ENCODE measurements at regions not wholly inside any gene's neighbourhood (a gene's known extent, or its start where the extent isn't known, plus 50 kb on each side); places are given as distances from the start of the nearest gene placed in this dataset.

DNA sequence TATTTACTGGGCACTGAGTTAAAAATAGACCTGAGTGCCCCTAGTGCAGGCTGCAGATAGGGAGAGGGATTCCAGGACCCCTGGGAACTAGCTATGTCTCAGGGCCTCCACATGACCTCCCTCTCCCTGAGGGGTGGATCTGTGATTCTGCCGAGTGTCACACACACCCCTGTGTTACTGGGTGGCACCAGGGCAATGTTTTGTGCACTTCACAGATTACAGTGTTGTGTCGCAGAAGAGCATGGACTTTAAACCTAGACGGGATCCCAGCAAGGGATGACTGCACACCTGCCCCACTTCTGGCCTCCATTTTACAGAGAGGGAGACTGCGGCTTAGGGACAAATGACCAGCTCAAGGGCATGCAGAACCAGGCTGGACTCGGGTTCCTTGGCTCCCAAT, 65.6 kb downstream of the ZFP36L2 start:
- Histone ChIP-seq H4K20me1 (replicated peaks; ENCODE audit: control insufficient read depth, extremely low read depth, insufficient read depth, low read length) (no peaks in the 10 kb centered on the region), H2AFZ (ENCODE audit: low read depth, low read length) (no peak overlapping the region), H3K9me1 (replicated peaks; ENCODE audit: control insufficient read depth, extremely low read depth, insufficient read depth, low read length) (no peaks in the 10 kb centered on the region), H3K4me2 (ENCODE audit: insufficient read depth, low read length) (no peak overlapping the region), H3K79me2 (ENCODE audit: control insufficient read depth, insufficient read depth, low read length) (no peaks in the 10 kb centered on the region), H3K27ac (ENCODE audit: insufficient read depth, low read depth, low read length) (no peak overlapping the region), H3K27me3 (ENCODE audit: control insufficient read depth in 2 of 2, insufficient read depth in 2 of 2, low read length in 2 of 2) (no peaks in the 10 kb centered on the region), H3K4me1 (ENCODE audit: control insufficient read depth, extremely low read depth, insufficient read depth, low read length) (peaks cover 13% of the 10 kb centered on the region), H3K9me3 (replicated peaks; ENCODE audit: control insufficient read depth, insufficient read depth, low read length) (no peaks in the 10 kb centered on the region), H3K9ac (replicated peaks; ENCODE audit: extremely low read depth, insufficient read depth, low read length) (no peak overlapping the region), H3K4me3 (replicated peaks in 1 of 3; ENCODE audit: insufficient read depth in 1 of 3, low read depth in 1 of 3, low read length in 3 of 3) (no peak overlapping the region), H3K36me3 (ENCODE audit: control insufficient read depth in 2 of 2, extremely low read depth in 1 of 2, insufficient read depth in 2 of 2, low read length in 2 of 2) (no peaks in the 10 kb centered on the region)
- intact Hi-C loops (cut with micrococcal nuclease) (no loop called here), dilution Hi-C loops (cut with MboI; ENCODE audit: extremely low pct_ligation_motif_present, low sequenced_read_pairs) (no loop called here)
- ChIA-PET CTCF (interaction anchor here (0.8 kb wide), 1 partner anchor 68 kb away, joined by 3 read pairs; no protein-coding TSS in a partner anchor), POLR2A (no interaction called here)
- BruUV-seq (replicated peaks): no TSS peak
- DNase-seq (ENCODE audit: low read depth, low spot score) (no peak), FAIRE-seq (no peak)
- TF ChIP-seq, protein P1, sequence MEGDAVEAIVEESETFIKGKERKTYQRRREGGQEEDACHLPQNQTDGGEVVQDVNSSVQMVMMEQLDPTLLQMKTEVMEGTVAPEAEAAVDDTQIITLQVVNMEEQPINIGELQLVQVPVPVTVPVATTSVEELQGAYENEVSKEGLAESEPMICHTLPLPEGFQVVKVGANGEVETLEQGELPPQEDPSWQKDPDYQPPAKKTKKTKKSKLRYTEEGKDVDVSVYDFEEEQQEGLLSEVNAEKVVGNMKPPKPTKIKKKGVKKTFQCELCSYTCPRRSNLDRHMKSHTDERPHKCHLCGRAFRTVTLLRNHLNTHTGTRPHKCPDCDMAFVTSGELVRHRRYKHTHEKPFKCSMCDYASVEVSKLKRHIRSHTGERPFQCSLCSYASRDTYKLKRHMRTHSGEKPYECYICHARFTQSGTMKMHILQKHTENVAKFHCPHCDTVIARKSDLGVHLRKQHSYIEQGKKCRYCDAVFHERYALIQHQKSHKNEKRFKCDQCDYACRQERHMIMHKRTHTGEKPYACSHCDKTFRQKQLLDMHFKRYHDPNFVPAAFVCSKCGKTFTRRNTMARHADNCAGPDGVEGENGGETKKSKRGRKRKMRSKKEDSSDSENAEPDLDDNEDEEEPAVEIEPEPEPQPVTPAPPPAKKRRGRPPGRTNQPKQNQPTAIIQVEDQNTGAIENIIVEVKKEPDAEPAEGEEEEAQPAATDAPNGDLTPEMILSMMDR (IDR thresholded peaks at IDR 0.05; ENCODE audit: extremely low read depth in 1 of 2, insufficient read depth in 1 of 2, low read depth in 1 of 2, low read length in 2 of 2): no peak
- TF ChIP-seq JUN (IDR thresholded peaks at IDR 0.05; ENCODE audit: borderline replicate concordance, insufficient read depth, insufficient read length, low read depth) (no peak), POLR2AphosphoS5 (IDR thresholded peaks at IDR 0.05; ENCODE audit: insufficient read depth, low read depth, low read length) (no peak), POLR2A (IDR thresholded peaks at IDR 0.05; ENCODE audit: low read depth, low read length) (no peak)
- TF ChIP-seq, protein P2, sequence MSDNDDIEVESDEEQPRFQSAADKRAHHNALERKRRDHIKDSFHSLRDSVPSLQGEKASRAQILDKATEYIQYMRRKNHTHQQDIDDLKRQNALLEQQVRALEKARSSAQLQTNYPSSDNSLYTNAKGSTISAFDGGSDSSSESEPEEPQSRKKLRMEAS (IDR thresholded peaks at IDR 0.05; ENCODE audit: insufficient read depth, insufficient read length): no peak

DNA sequence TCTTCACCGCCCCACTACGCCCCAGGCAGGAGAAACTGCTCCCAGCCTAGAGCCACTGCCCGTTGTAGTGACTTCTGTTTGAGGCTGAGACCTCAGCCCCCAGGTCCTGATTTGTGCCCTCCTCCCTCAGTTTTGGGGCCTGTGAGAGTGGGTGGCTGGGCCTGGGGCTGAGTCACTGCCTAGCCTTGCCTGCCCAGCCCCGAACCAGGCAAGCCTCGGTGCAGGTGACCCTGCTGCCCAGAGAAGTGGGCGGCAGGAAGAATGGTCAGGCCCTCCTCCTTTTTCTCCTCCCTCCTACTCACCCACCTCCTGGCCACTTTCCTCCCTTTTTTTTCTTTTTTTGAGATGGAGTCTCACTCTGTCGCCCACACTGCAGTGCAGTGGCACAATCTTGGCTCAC, 66.6 kb downstream of the ZFP36L2 start:
- no peak overlapping the region for H3K27ac ChIP-seq (ENCODE audit: insufficient read depth, low read depth, low read length)
- H3K9ac ChIP-seq (replicated peaks; ENCODE audit: extremely low read depth, insufficient read depth, low read length): no peak overlapping the region
- no peaks in the 10 kb centered on the region for H3K36me3 ChIP-seq (ENCODE audit: control insufficient read depth in 2 of 2, extremely low read depth in 1 of 2, insufficient read depth in 2 of 2, low read length in 2 of 2)
- TF ChIP-seq, protein P2 (IDR thresholded peaks at IDR 0.05; ENCODE audit: insufficient read depth, insufficient read length): no peak
- TF ChIP-seq POLR2A (IDR thresholded peaks at IDR 0.05; ENCODE audit: low read depth, low read length): no peak
- TF ChIP-seq GATA2 (IDR thresholded peaks at IDR 0.05; ENCODE audit: insufficient read depth, insufficient read length, low read depth, low read length): no peak
- TF ChIP-seq, protein P1 (IDR thresholded peaks at IDR 0.05; ENCODE audit: extremely low read depth in 1 of 2, insufficient read depth in 1 of 2, low read depth in 1 of 2, low read length in 2 of 2): no peak
- TF ChIP-seq MYC (IDR thresholded peaks at IDR 0.05; ENCODE audit: low read depth, low read length): no peak
- TF ChIP-seq JUN (IDR thresholded peaks at IDR 0.05; ENCODE audit: borderline replicate concordance, insufficient read depth, insufficient read length, low read depth): no peak
- TF ChIP-seq EZH2 (IDR thresholded peaks at IDR 0.05; ENCODE audit: borderline replicate concordance, low read depth, low read length, severe bottlenecking): no peak
- no peak for TF ChIP-seq FOS (IDR thresholded peaks at IDR 0.05; ENCODE audit: borderline replicate concordance, insufficient read depth, low read length)
- H3K4me3 ChIP-seq (replicated peaks in 1 of 3; ENCODE audit: insufficient read depth in 1 of 3, low read depth in 1 of 3, low read length in 3 of 3): no peak overlapping the region
- no peaks in the 10 kb centered on the region for H3K27me3 ChIP-seq (ENCODE audit: control insufficient read depth in 2 of 2, insufficient read depth in 2 of 2, low read length in 2 of 2)
- DNase-seq (ENCODE audit: low read depth, low spot score) (no peak), FAIRE-seq (no peak)
- no peak overlapping the region for H2AFZ ChIP-seq (ENCODE audit: low read depth, low read length)
- intact Hi-C loops (cut with micrococcal nuclease): no loop called here
- ChIA-PET CTCF (interaction anchor here (1.3 to 1.4 kb wide), 2 partner anchors 63 to 136 kb away, joined by 3 to 5 read pairs; no protein-coding TSS in a partner anchor), POLR2A (no interaction called here)
- H3K9me1 ChIP-seq (replicated peaks; ENCODE audit: control insufficient read depth, extremely low read depth, insufficient read depth, low read length): no peaks in the 10 kb centered on the region
- dilution Hi-C loops (cut with MboI; ENCODE audit: extremely low pct_ligation_motif_present, low sequenced_read_pairs): no loop called here
- H3K4me2 ChIP-seq (ENCODE audit: insufficient read depth, low read length): no peak overlapping the region
- no peaks in the 10 kb centered on the region for H3K79me2 ChIP-seq (ENCODE audit: control insufficient read depth, insufficient read depth, low read length)
- H3K9me3 ChIP-seq (replicated peaks; ENCODE audit: control insufficient read depth, insufficient read depth, low read length): no peaks in the 10 kb centered on the region
- H4K20me1 ChIP-seq (replicated peaks; ENCODE audit: control insufficient read depth, extremely low read depth, insufficient read depth, low read length): no peaks in the 10 kb centered on the region
- no TSS peak for BruUV-seq (replicated peaks)
- peaks cover 13% of the 10 kb centered on the region for H3K4me1 ChIP-seq (ENCODE audit: control insufficient read depth, extremely low read depth, insufficient read depth, low read length)

Measured in endothelial cell of umbilical vein (primary cell).